SH-SY5Y (cell line): ENCODE measurements at regions not wholly inside any gene's neighbourhood (a gene's known extent, or its start where the extent isn't known, plus 50 kb on each side); places are given as distances from the start of the nearest gene placed in this dataset.

Experiments
- GATA2 ChIP-seq: IDR thresholded peaks from 2 replicates; pipeline ENCODE4 v1.6.1; 2011; ENCODE audit warnings: mild to moderate bottlenecking, low read depth, low read length
- GATA3 ChIP-seq: IDR thresholded peaks from 2 replicates; pipeline ENCODE4 v1.6.1; 2011; ENCODE audit warnings: low read depth, mild to moderate bottlenecking, low read length, moderate library complexity

DNA sequence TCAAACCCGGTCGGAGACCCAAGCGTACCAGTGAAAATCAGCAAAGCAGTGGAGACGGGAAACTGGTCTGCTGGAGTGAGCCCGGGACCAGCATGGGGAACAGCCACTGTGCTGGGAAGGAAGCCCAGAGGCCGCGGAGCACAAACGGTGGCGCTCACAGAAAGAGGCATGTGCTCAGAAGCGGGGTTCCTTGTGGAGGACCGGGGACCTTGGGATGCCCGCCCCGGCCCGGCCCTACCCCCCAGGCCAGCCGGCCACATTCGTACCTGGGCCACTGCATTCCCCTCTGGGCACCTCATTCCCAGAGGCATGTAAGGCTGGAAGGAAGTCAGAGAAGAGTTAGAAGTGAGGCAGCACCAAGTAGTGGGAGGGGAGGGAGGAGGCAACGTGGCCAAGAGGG lies 79.3 kb downstream of the RFLNA start:
- TF ChIP-seq GATA2 (no peak), GATA3 (no peak)
